SK-N-SH treated with all-trans-retinoic acid at 6 μM for 48 hours (cell line): ENCODE measurements at regions not wholly inside any gene's neighbourhood (a gene's known extent, or its start where the extent isn't known, plus 50 kb on each side); places are given as distances from the start of the nearest gene placed in this dataset.

Source experiments
- ATAC-seq: fragments of 200-7000 bp; cut with Tn5 transposase; 3 replicates; pipeline ENCODE4 v1.9.1; 2020; ENCODE audit warnings: mild to moderate bottlenecking, moderate library complexity
- ARNTL ChIP-seq: fragments of 450-650 bp; formaldehyde crosslinking; IDR thresholded peaks from 2 replicates; pipeline ENCODE4 v1.5.0; 2020; ENCODE audit warnings: low read depth, mild to moderate bottlenecking, moderate library complexity, borderline replicate concordance
- BACH2 ChIP-seq: fragments of 250-450 bp; sonication (Bioruptor Pico); IDR thresholded peaks from 2 replicates; pipeline ENCODE4 v1.9.0; 2021; ENCODE audit warnings: mild to moderate bottlenecking, borderline replicate concordance
- CREB5 ChIP-seq: fragments of 250-450 bp; sonication (Bioruptor Pico); IDR thresholded peaks from 2 replicates; pipeline ENCODE4 v1.5.1; 2020; ENCODE audit warnings: low read depth, mild to moderate bottlenecking, moderate library complexity
- CSDC2 ChIP-seq: fragments of 250-450 bp; sonication (Bioruptor Pico); IDR thresholded peaks from 2 replicates; pipeline ENCODE4 v1.5.0; 2020; ENCODE audit warnings: mild to moderate bottlenecking, moderate library complexity
- CSRNP3 ChIP-seq: fragments of 250-450 bp; sonication (Bioruptor Pico); IDR thresholded peaks from 2 replicates; pipeline ENCODE4 v1.5.1; 2021; ENCODE audit warnings: mild to moderate bottlenecking, moderate library complexity
- ESRRG ChIP-seq: fragments of 250-450 bp; sonication (Bioruptor Pico); IDR thresholded peaks from 2 replicates; pipeline ENCODE4 v1.6.1; 2021; ENCODE audit warnings: mild to moderate bottlenecking
- GLIS3 ChIP-seq: fragments of 250-450 bp; sonication (Bioruptor Pico); IDR thresholded peaks from 2 replicates; pipeline ENCODE4 v1.5.0; 2020; ENCODE audit warnings: mild to moderate bottlenecking, moderate library complexity
- ISL1 ChIP-seq: fragments of 250-450 bp; sonication (Bioruptor Pico); IDR thresholded peaks from 2 replicates; pipeline ENCODE4 v2.1.2; 2022; ENCODE audit warnings: mild to moderate bottlenecking, moderate library complexity
- OSR1 ChIP-seq: fragments of 250-450 bp; sonication (Bioruptor Pico); IDR thresholded peaks from 2 replicates; pipeline ENCODE4 v1.8.0; 2022; ENCODE audit warnings: moderate library complexity, mild to moderate bottlenecking, inconsistent platforms
- PATZ1 ChIP-seq: fragments of 250-450 bp; sonication (Bioruptor Pico); IDR thresholded peaks from 2 replicates; pipeline ENCODE4 v1.8.0; 2020; ENCODE audit warnings: mild to moderate bottlenecking, moderate library complexity, borderline replicate concordance
- POU6F1 ChIP-seq: fragments of 250-450 bp; sonication (Bioruptor Pico); IDR thresholded peaks from 2 replicates; pipeline ENCODE4 v1.8.0; 2021; ENCODE audit warnings: low read depth, mild to moderate bottlenecking, moderate library complexity, borderline replicate concordance
- PPARA ChIP-seq: fragments of 250-450 bp; sonication (Bioruptor Pico); IDR thresholded peaks from 2 replicates; pipeline ENCODE4 v1.5.0; 2020; ENCODE audit warnings: mild to moderate bottlenecking, borderline replicate concordance
- SNAI2 ChIP-seq: fragments of 250-450 bp; sonication (Bioruptor Pico); IDR thresholded peaks from 2 replicates; pipeline ENCODE4 v1.5.0; 2020; ENCODE audit warnings: mild to moderate bottlenecking, moderate library complexity
- TCF4 ChIP-seq: fragments of 250-450 bp; sonication (Bioruptor Pico); IDR thresholded peaks from 2 replicates; pipeline ENCODE4 v1.8.0; 2021; ENCODE audit warnings: mild to moderate bottlenecking, moderate library complexity, borderline replicate concordance
- TOX ChIP-seq: fragments of 250-450 bp; sonication (Bioruptor Pico); IDR thresholded peaks from 2 replicates; pipeline ENCODE4 v1.8.0; 2021; ENCODE audit warnings: mild to moderate bottlenecking, moderate library complexity, borderline replicate concordance
- TSHZ2 ChIP-seq: fragments of 250-450 bp; sonication (Bioruptor Pico); IDR thresholded peaks from 2 replicates; pipeline ENCODE4 v1.5.0; 2020; ENCODE audit warnings: mild to moderate bottlenecking, moderate library complexity
- ZC3H10 ChIP-seq: fragments of 250-450 bp; sonication (Bioruptor Pico); IDR thresholded peaks from 2 replicates; pipeline ENCODE4 v1.5.1; 2021; ENCODE audit warnings: mild to moderate bottlenecking, moderate library complexity
- ZFP3 ChIP-seq: fragments of 250-450 bp; sonication (Bioruptor Pico); IDR thresholded peaks from 2 replicates; pipeline ENCODE4 v1.5.0; 2020; ENCODE audit warnings: mild to moderate bottlenecking, moderate library complexity
- ZFP30 ChIP-seq: fragments of 450-650 bp; formaldehyde crosslinking; IDR thresholded peaks from 2 replicates; pipeline ENCODE4 v1.5.0; 2022; ENCODE audit warnings: mild to moderate bottlenecking, moderate library complexity
- ZNF565 ChIP-seq: fragments of 450-650 bp; formaldehyde crosslinking; conservative IDR thresholded peaks from 2 replicates; pipeline ENCODE4 v1.5.0; 2020; ENCODE audit warnings: low read depth, mild to moderate bottlenecking, moderate library complexity

- TF ChIP-seq ESRRG (no peak), PPARA (CRISPR knock-in tag) (no peak), BACH2 (no peak), GLIS3 (no peak)
- ATAC-seq, result peak; percentile 28
Observed at GRCh38 chr3:25036633-25037032, 391.4 kb upstream of the RARB start.

GRCh38 chr3:25037049-25037547 lies 391.0 kb upstream of the RARB start:
- TF ChIP-seq TCF4 (CRISPR knock-in tag) (peak; percentile 78), TOX (CRISPR knock-in tag) (peak; percentile 23; the same call in 1 of the 2 replicates), ISL1 (peak; percentile 68), CSDC2 (CRISPR knock-in tag) (no peak)
- TF ChIP-seq, all 23 proteins: peak for 3
- peak; percentile 74 for ATAC-seq

GRCh38 chr3:25038271-25038670 lies 389.8 kb upstream of the RARB start:
- ATAC-seq, result no peak
- no peak for TF ChIP-seq CSDC2 (CRISPR knock-in tag)
- no peak for TF ChIP-seq CSRNP3 (CRISPR knock-in tag)
- no peak for TF ChIP-seq ESRRG
- no peak for TF ChIP-seq BACH2
- TF ChIP-seq ARNTL (CRISPR knock-in tag), result no peak
- no peak for TF ChIP-seq PPARA (CRISPR knock-in tag)
- TF ChIP-seq, all 23 proteins: peak for 0

GRCh38 chr3:25038922-25039321 lies 389.1 kb upstream of the RARB start:
- ATAC-seq, result peak; percentile 67
- TF ChIP-seq OSR1 (CRISPR knock-in tag), result no peak

GRCh38 chr3:25040748-25041147 lies 387.3 kb upstream of the RARB start:
- TF ChIP-seq ZC3H10 (CRISPR knock-in tag) (no peak), SNAI2 (CRISPR knock-in tag) (no peak), ZNF565 (no peak), PATZ1 (CRISPR knock-in tag) (no peak), CSDC2 (CRISPR knock-in tag) (no peak), PPARA (CRISPR knock-in tag) (no peak), OSR1 (CRISPR knock-in tag) (no peak), GLIS3 (no peak), BACH2 (no peak), ARNTL (CRISPR knock-in tag) (no peak), ZFP3 (CRISPR knock-in tag) (no peak), POU6F1 (CRISPR knock-in tag) (no peak), TOX (CRISPR knock-in tag) (no peak), ISL1 (no peak), ZFP30 (CRISPR knock-in tag) (no peak), CREB5 (CRISPR knock-in tag) (no peak), TSHZ2 (CRISPR knock-in tag) (no peak), TCF4 (CRISPR knock-in tag) (no peak)
- ATAC-seq, result no peak
